ENCODE measurements at regions not wholly inside any gene's neighbourhood (a gene's known extent, or its start where the extent isn't known, plus 50 kb on each side); places are given as distances from the start of the nearest gene placed in this dataset.
A peak's percentile ranks its signal among the peaks of the same experiment; 100 is the strongest.

DNA sequence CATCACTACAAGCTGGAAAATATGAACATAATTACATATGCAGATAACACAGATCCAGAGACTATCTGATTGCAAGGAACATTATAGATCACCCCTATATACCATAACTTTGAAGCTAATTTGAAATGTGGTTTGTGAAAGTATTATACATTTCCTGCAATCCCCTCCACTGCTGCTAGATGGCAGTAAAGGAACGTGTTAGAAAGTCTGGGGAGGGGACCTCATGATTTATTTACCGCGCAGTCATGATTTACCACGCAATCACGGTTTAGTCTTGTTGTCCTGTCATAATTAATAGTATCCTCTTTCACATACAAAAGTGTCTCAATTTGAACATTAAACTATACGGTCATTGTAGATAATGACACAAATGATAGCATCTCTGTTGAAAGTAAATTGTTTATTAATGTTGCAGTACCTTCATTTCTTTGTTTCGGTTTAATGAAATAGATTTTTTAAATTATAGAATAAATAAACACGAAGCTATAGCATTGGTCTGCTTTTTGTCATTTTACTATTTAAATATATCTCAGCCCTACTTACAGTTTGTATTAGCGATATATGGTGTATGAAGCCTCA, 145.3 kb upstream of the PRSS1 start:
- Histone ChIP-seq H3K27ac (no peak overlapping the region), H3K27me3 (peaks cover 0 to 21% (median 0%) of the 10 kb centered on the region in 3 donors), H3K4me3 (no peak overlapping the region), H3K36me3 (no peaks in the 10 kb centered on the region), H3K4me1 (peaks cover 0 to 4% (median 0%) of the 10 kb centered on the region in 4 donors), H3K9me3 (no peaks in the 10 kb centered on the region)
- DNase-seq, result peak; percentile 39 to 70
- 16 to 21% (median 19%) methylated on average over 9 of the region's 9 CpGs for WGBS, 5 donors
- no peak for TF ChIP-seq EP300 (IDR thresholded peaks at IDR 0.05)
- TF ChIP-seq POLR2AphosphoS5 (IDR thresholded peaks at IDR 0.05), result no peak
- TF ChIP-seq, protein P1, sequence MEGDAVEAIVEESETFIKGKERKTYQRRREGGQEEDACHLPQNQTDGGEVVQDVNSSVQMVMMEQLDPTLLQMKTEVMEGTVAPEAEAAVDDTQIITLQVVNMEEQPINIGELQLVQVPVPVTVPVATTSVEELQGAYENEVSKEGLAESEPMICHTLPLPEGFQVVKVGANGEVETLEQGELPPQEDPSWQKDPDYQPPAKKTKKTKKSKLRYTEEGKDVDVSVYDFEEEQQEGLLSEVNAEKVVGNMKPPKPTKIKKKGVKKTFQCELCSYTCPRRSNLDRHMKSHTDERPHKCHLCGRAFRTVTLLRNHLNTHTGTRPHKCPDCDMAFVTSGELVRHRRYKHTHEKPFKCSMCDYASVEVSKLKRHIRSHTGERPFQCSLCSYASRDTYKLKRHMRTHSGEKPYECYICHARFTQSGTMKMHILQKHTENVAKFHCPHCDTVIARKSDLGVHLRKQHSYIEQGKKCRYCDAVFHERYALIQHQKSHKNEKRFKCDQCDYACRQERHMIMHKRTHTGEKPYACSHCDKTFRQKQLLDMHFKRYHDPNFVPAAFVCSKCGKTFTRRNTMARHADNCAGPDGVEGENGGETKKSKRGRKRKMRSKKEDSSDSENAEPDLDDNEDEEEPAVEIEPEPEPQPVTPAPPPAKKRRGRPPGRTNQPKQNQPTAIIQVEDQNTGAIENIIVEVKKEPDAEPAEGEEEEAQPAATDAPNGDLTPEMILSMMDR (IDR thresholded peaks at IDR 0.05), result peak in 5 of 7 experiments; percentile 23 to 63 (median 59)
- no peak for TF ChIP-seq POLR2A (IDR thresholded peaks at IDR 0.05)
- intact Hi-C loops (cut with DNase I; ENCODE audit: low total_unique reads), result no loop called here

DNA sequence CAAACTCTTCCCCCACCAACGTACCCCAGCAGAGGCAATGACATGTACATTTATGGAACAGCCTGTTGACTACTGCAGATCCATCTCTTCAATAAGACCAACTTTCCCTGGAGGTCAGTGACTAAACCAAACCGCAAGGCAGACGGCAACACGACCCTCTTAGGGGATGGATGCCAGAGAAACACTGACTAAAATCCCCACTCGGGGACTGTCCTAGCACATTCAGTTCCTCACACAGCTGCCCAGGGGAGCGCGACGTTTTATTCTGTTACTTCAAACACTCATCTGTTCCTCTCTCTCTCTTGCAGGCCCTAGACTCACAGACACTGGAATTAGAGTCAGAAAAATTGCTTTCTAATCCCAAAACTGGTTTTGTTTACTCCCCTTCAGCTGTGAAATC, 146.5 kb upstream of the PRSS1 start:
- Histone ChIP-seq H3K4me3 (no peak overlapping the region), H3K4me1 (peaks cover 0 to 4% (median 0%) of the 10 kb centered on the region in 4 donors), H3K9me3 (no peaks in the 10 kb centered on the region), H3K27me3 (peaks cover 0 to 25% (median 3%) of the 10 kb centered on the region in 3 donors), H3K27ac (no peak overlapping the region), H3K36me3 (no peaks in the 10 kb centered on the region)
- TF ChIP-seq EP300 (IDR thresholded peaks at IDR 0.05) (no peak), POLR2AphosphoS5 (IDR thresholded peaks at IDR 0.05) (no peak), POLR2A (IDR thresholded peaks at IDR 0.05) (no peak)
- TF ChIP-seq, protein P1 (IDR thresholded peaks at IDR 0.05), result no peak
- intact Hi-C loops (cut with DNase I; ENCODE audit: low total_unique reads), result no loop called here
- no peak for DNase-seq
- 37 to 49% (median 45%) methylated on average over 8 of the region's 8 CpGs for WGBS, 5 donors

DNA sequence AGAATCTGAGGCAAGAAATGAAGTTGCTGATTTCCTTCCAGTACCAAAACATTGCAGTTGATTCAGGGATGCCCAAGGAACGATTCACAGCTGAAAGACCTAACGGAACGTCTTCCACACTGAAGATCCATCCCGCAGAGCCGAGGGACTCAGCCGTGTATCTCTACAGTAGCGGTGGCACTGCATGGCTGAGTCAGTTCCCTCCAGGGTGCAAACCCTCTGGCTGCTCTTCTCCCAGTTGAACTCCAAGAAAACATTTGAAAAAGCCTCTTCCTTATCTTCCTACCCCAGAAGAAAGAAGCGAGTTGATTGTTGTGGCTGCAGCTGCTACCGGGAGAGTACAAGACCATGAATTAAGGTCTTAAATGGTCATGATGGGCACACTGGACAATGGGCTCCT, 147.1 kb upstream of the PRSS1 start:
- TF ChIP-seq, protein P1 (IDR thresholded peaks at IDR 0.05), result no peak
- TF ChIP-seq EP300 (IDR thresholded peaks at IDR 0.05) (no peak), POLR2A (IDR thresholded peaks at IDR 0.05) (no peak), POLR2AphosphoS5 (IDR thresholded peaks at IDR 0.05) (no peak)
- intact Hi-C loops (cut with DNase I; ENCODE audit: low total_unique reads), result no loop called here
- Histone ChIP-seq H3K27me3 (peaks cover 0 to 29% (median 3%) of the 10 kb centered on the region in 3 donors), H3K36me3 (no peaks in the 10 kb centered on the region), H3K4me1 (peaks cover 0 to 4% (median 0%) of the 10 kb centered on the region in 4 donors), H3K9me3 (no peaks in the 10 kb centered on the region), H3K4me3 (no peak overlapping the region), H3K27ac (no peak overlapping the region)
- no peak for DNase-seq
- 73 to 86% (median 79%) methylated on average over 9 of the region's 9 CpGs for WGBS, 5 donors

DNA sequence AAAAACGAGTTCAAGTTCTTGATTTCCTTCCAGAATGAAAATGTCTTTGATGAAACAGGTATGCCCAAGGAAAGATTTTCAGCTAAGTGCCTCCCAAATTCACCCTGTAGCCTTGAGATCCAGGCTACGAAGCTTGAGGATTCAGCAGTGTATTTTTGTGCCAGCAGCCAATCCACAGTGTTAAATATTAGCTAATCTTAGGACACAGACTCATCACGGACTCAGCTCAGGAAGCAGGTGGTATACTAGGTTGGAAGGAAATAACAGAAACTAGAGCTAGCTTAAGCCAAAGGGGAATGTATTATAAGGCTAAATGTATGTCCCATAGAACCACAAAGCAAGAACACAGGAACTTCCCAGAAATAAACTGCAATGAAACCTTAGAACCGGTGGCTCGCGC, 151.0 kb upstream of the PRSS1 start:
- Histone ChIP-seq H3K9me3 (no peaks in the 10 kb centered on the region), H3K27ac (no peak overlapping the region), H3K4me3 (no peak overlapping the region), H3K36me3 (no peaks in the 10 kb centered on the region), H3K27me3 (peaks cover 0 to 18% (median 3%) of the 10 kb centered on the region in 3 donors), H3K4me1 (no peaks in the 10 kb centered on the region)
- DNase-seq, result no peak
- 53 to 63% (median 61%) methylated on average over 6 of the region's 6 CpGs for WGBS, 5 donors
- TF ChIP-seq POLR2A (IDR thresholded peaks at IDR 0.05), result no peak
- intact Hi-C loops (cut with DNase I; ENCODE audit: low total_unique reads), result no loop called here

DNA sequence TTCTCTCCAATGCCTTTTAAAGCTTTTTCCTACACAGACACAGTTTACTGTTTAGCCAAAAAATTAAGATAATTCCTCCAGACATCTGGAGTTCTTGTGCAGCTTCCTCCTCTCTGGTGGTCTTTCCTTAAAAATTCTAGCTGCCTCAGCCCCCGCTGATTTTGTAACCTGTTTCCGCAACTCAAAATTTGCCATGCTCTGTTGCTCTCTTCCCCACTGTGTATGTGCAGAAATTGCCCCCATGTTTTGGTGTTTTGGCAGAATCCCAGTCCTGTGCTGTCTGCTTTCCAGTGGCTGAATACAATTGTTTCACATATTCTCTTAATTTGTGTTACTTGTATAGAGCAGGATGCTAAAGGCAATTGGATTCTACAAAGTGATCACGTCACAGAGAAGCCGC, 151.7 kb upstream of the PRSS1 start:
- Histone ChIP-seq H3K27ac (no peak overlapping the region), H3K36me3 (no peaks in the 10 kb centered on the region), H3K4me1 (no peaks in the 10 kb centered on the region), H3K27me3 (peaks cover 0 to 18% (median 3%) of the 10 kb centered on the region in 3 donors), H3K9me3 (no peaks in the 10 kb centered on the region), H3K4me3 (no peak overlapping the region)
- WGBS, 5 donors, result 82 to 90% (median 85%) methylated on average over 4 of the region's 4 CpGs
- intact Hi-C loops (cut with DNase I; ENCODE audit: low total_unique reads), result no loop called here
- DNase-seq, result no peak
- TF ChIP-seq, protein P1 (IDR thresholded peaks at IDR 0.05), result no peak
- no peak for TF ChIP-seq POLR2AphosphoS5 (IDR thresholded peaks at IDR 0.05)
- TF ChIP-seq EP300 (IDR thresholded peaks at IDR 0.05), result no peak
- TF ChIP-seq POLR2A (IDR thresholded peaks at IDR 0.05), result no peak
